T-helper 2 cell treated with Interferon-gamma antibody and Interleukin-4, amounts not matched to agents 5 μg/mL and 100 μg/mL, for 36 hours (primary cell): ENCODE measurements at regions not wholly inside any gene's neighbourhood (a gene's known extent, or its start where the extent isn't known, plus 50 kb on each side); places are given as distances from the start of the nearest gene placed in this dataset.

Experiments
- DNase-seq: peaks from one replicate; pipeline ENCODE4 v3.0.0; 2021; ENCODE audit warnings: low spot score
- H3K27ac Mint-ChIP-seq: one replicate; pipeline ENCODE4 v1.8.0; 2021; ENCODE audit warnings: mild to moderate bottlenecking, mixed read lengths
- H3K27me3 Mint-ChIP-seq: one replicate; pipeline ENCODE4 v1.8.0; 2021; ENCODE audit warnings: low read depth, mixed read lengths
- H3K36me3 Mint-ChIP-seq: one replicate; pipeline ENCODE4 v1.8.0; 2021; ENCODE audit warnings: low read depth, mixed read lengths
- H3K4me1 Mint-ChIP-seq: one replicate; pipeline ENCODE4 v1.8.0; 2021; ENCODE audit warnings: low read depth, mixed read lengths
- H3K4me3 Mint-ChIP-seq: one replicate; pipeline ENCODE4 v1.8.0; 2022; ENCODE audit warnings: mild to moderate bottlenecking, moderate library complexity, mixed read lengths
- H3K9me3 Mint-ChIP-seq: one replicate; pipeline ENCODE4 v1.8.0; 2021; ENCODE audit warnings: mixed read lengths

DNA sequence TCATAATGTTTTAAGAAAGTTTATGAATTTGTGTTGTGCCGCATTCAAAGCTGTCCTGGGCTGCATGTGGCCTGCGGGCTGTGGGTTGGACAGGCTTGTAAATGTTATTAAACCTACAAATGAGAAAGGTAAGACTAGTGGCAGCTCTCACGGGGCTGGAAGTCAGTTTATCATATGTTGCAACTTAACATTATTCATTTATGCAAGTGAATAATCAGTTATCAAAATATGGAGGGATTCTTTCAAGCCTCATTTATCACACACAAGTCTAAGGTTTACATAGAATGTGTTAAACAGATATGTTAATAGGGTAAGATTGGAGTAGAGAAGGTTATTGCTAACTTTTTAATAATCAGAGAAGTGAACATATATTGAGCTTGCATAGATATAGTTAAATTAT lies 442.5 kb upstream of the RGS6 start:
- H3K4me1 Mint-ChIP-seq: peaks cover 10% of the 10 kb centered on the region
- H3K27me3 Mint-ChIP-seq: no peaks in the 10 kb centered on the region
- H3K27ac Mint-ChIP-seq: no peak overlapping the region
- no peak for DNase-seq
- no peak overlapping the region for H3K4me3 Mint-ChIP-seq
- H3K36me3 Mint-ChIP-seq: peaks cover 11% of the 10 kb centered on the region
- H3K9me3 Mint-ChIP-seq: peaks cover under 1% of the 10 kb centered on the region

DNA sequence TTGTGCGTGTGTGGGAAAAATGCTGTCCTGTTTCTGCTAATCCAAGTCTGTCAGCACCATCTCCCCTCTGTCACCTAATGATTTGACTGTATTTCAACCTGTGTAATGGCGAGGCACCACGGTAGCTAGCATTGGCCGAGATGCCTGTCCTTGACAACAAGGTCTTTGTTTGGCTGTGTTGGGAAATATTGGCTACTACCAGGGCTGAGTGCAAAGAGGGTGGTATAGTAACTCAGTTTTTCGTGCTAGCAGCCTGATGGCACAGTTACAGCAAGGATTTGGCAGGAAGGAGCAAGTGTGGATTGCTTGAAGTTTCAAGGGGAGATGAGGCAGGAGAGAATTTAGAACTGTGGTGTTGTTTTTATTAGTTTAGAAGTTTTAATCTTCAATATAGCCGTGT lies 440.3 kb upstream of the RGS6 start:
- Mint-ChIP-seq H3K9me3 (peaks cover 8% of the 10 kb centered on the region), H3K27ac (no peak overlapping the region), H3K4me1 (peaks cover 10% of the 10 kb centered on the region), H3K36me3 (peaks cover 20% of the 10 kb centered on the region), H3K4me3 (no peak overlapping the region), H3K27me3 (no peaks in the 10 kb centered on the region)
- DNase-seq: no peak

DNA sequence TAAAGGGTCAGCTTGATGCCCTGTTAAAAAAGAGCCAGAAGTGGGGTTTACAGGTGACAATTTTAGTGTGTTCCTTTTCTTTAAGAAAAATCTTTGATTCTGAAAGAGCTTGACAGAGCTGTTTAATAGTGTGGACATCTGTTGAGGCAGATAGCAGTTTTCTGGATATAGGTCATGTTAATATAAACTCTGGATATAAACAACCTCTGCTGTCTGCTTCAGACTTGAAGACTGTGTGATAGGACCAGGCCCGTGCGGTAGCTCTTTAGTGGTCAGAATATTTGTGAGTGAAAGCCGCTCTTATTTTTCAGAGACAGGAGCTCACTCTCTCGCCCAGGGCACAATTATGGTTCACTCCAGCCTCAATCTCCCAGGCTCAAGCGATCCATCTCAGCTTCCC lies 439.9 kb upstream of the RGS6 start:
- H3K27me3 Mint-ChIP-seq: no peaks in the 10 kb centered on the region
- H3K9me3 Mint-ChIP-seq: peaks cover 8% of the 10 kb centered on the region
- H3K4me1 Mint-ChIP-seq: peaks cover 8% of the 10 kb centered on the region
- H3K27ac Mint-ChIP-seq: no peak overlapping the region
- peaks cover 16% of the 10 kb centered on the region for H3K36me3 Mint-ChIP-seq
- no peak for DNase-seq
- H3K4me3 Mint-ChIP-seq: no peak overlapping the region

DNA sequence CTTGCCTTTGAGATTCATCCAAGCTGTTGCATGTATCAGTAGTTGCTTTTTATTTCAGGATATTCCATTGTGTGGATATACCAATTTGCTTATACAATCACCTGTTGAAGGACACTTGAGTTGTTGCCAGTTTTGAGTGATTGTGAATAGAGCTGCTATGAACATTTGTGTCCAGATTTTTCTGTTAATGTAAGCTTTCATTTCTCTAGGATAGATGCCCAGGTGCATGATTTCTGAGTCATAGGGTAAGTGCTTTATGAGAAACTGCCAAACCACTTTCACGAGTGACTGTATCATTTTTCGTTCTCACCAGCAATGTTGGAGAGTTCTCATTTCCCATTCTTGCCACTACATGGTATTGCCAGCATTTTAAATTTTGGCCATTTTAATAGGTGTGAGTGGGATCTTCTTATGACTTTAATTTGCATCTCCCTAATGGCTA lies 434.6 kb upstream of the RGS6 start:
- Mint-ChIP-seq H3K9me3 (peaks cover 8% of the 10 kb centered on the region), H3K36me3 (peaks cover 13% of the 10 kb centered on the region), H3K27ac (no peak overlapping the region), H3K4me3 (peak overlapping the region; percentile 39), H3K4me1 (peaks cover 16% of the 10 kb centered on the region), H3K27me3 (no peaks in the 10 kb centered on the region)
- peak; percentile 14 for DNase-seq

DNA sequence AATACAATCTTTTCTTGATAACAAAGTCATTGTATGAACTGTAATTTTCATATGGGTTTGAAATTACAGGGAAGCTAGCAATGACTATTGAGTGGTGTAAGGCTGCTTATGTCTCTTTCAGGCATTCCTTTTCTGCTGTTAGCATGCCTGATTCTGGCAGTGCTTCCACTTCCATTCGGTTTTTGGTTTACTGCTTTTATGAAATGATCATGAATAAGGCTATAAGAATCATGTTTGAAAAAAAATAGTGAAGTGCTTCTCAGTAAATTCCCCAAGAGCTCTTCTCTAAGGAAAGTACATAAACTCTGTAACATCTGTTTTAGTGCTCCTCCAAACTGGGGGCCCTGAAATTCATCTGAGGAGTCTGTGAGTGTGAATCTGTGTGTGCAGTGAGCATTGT lies 434.0 kb upstream of the RGS6 start:
- peaks cover 13% of the 10 kb centered on the region for H3K36me3 Mint-ChIP-seq
- DNase-seq: no peak
- no peaks in the 10 kb centered on the region for H3K27me3 Mint-ChIP-seq
- H3K4me1 Mint-ChIP-seq: peaks cover 16% of the 10 kb centered on the region
- H3K27ac Mint-ChIP-seq: no peak overlapping the region
- no peak overlapping the region for H3K4me3 Mint-ChIP-seq
- peaks cover 8% of the 10 kb centered on the region for H3K9me3 Mint-ChIP-seq

DNA sequence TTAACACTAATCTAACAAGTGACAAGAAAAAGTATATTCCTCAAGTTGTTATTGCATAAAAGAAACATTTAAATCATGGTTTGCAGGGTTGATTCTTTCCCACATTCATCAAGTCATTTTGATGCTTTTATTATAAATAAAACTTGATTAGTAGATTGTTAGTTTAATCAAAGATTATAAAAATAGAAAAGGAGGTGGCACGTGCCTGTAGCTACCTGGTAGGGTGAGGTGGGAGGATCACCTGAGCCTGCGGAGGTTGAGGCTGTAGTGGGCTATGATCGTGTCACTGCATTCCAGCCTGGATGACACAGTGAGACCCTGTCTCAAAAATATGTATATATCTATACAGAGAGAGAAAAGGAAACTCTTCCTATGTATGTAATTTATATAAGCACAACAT lies 433.2 kb upstream of the RGS6 start:
- no peaks in the 10 kb centered on the region for H3K27me3 Mint-ChIP-seq
- no peak for DNase-seq
- peaks cover 16% of the 10 kb centered on the region for H3K4me1 Mint-ChIP-seq
- peaks cover 13% of the 10 kb centered on the region for H3K36me3 Mint-ChIP-seq
- peaks cover 8% of the 10 kb centered on the region for H3K9me3 Mint-ChIP-seq
- H3K27ac Mint-ChIP-seq: no peak overlapping the region
- no peak overlapping the region for H3K4me3 Mint-ChIP-seq

DNA sequence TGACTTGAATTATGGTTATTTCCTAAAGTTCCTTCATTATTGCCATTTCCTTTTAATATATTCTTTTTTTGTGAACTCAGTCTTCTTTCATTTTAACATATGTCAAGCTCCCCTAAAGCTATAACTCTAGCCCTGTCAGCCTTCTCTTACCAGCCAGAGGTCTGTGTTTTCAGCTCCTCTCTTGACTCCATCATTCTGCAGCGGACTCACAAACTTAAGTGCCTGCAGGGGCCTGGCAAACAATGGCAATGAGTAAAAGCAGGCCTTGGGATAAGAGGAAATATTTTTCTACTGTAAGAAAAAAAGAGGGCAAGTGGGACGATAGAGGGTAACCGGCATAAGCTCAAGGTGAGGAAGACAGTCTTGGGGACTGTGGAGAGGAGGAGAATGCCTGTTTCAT lies 424.5 kb upstream of the RGS6 start:
- no peak for DNase-seq
- Mint-ChIP-seq H3K36me3 (peaks cover 12% of the 10 kb centered on the region), H3K27ac (no peak overlapping the region), H3K4me3 (no peak overlapping the region), H3K4me1 (peaks cover 10% of the 10 kb centered on the region), H3K27me3 (no peaks in the 10 kb centered on the region), H3K9me3 (no peaks in the 10 kb centered on the region)

DNA sequence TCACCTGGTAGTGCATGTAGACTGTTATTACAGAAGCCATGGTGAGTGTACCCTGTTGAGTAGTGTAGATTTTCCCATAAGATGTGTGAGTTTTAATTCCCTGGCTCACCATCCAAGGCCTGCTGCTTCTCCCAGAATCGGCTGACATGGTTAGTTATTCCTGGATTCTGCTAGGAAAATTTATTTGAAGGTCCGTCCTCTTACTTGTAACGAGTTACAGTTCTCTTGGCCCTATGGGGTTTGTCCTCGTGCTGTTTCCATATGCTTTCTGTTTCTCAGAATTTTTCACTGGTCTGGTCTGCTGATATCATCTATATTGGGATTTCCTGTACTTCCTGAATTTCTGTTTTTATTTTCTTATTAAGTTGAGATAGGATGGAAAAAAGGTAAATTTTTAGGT lies 423.3 kb upstream of the RGS6 start:
- Mint-ChIP-seq H3K4me1 (peaks cover 10% of the 10 kb centered on the region), H3K9me3 (no peaks in the 10 kb centered on the region), H3K36me3 (peaks cover 17% of the 10 kb centered on the region), H3K27me3 (no peaks in the 10 kb centered on the region), H3K4me3 (no peak overlapping the region), H3K27ac (no peak overlapping the region)
- no peak for DNase-seq

DNA sequence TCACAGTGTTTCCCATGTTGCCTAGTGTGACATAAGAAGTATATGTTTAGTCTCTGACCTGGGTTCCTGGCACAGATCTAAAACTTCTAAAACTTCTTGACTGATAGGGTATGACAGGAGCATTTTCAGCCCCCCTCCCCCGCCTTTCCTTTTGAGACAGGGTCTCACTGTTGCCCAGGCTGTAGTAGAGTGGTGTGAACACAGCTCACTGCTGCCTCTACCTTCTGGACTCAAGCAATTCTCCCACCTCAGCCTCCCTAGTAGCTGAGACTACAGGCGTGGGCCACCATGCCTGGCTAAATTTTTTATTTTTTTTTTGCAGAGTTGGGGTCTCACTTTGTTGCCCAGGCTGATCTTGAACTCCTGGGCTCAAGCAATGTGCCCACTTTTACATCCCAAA lies 421.1 kb upstream of the RGS6 start:
- no peaks in the 10 kb centered on the region for H3K9me3 Mint-ChIP-seq
- no peaks in the 10 kb centered on the region for H3K27me3 Mint-ChIP-seq
- peaks cover 26% of the 10 kb centered on the region for H3K36me3 Mint-ChIP-seq
- no peak overlapping the region for H3K27ac Mint-ChIP-seq
- peaks cover 10% of the 10 kb centered on the region for H3K4me1 Mint-ChIP-seq
- no peak for DNase-seq
- no peak overlapping the region for H3K4me3 Mint-ChIP-seq

DNA sequence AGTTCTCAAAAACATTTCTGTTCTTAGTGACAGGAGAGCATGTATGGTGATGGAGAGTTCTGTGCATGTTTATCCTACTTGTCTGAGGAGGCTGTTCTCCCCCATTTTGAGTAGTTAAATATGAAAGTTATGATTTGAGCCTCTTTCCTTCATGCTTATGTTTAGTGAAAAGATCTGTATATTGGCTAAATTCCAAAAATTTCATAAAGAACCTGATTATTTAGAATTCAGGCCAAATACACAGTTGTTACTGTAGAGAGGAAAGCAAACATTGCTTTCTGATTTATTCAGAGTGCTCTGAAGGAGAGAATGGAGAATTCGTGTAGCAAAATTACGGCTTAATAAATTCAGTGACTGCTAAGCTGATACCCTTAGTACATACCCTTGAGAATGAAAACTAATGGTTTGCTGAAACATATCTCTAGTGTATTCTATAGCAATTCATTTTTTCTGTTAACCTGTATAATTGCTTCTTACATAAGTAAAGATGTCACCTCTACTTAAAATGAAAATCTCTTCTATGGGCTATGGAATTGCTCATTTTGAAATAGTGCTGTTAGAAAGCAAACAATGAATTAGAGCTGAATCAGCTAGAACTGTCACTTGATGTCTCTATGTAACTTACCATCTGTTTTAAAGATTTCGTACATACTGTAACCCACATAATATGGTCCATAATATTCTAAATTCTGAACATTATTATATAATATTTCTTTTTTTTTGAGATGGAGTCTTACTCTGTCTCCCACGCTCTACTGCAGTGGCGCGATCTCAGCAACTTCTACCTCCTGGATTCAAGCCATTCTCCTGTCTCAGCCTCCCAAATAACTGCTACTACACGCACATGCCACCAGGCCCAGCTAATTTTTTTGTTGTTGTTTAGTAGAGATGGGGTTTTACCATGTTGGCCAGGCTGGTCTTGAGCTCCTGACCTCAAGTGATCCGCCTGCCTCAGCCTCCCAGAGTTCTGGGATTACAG lies 417.0 kb upstream of the RGS6 start:
- Mint-ChIP-seq H3K9me3 (peaks cover 9% of the 10 kb centered on the region), H3K27ac (no peak overlapping the region), H3K4me3 (no peak overlapping the region), H3K36me3 (peaks cover 30% of the 10 kb centered on the region), H3K4me1 (no peaks in the 10 kb centered on the region), H3K27me3 (no peaks in the 10 kb centered on the region)
- DNase-seq: no peak

DNA sequence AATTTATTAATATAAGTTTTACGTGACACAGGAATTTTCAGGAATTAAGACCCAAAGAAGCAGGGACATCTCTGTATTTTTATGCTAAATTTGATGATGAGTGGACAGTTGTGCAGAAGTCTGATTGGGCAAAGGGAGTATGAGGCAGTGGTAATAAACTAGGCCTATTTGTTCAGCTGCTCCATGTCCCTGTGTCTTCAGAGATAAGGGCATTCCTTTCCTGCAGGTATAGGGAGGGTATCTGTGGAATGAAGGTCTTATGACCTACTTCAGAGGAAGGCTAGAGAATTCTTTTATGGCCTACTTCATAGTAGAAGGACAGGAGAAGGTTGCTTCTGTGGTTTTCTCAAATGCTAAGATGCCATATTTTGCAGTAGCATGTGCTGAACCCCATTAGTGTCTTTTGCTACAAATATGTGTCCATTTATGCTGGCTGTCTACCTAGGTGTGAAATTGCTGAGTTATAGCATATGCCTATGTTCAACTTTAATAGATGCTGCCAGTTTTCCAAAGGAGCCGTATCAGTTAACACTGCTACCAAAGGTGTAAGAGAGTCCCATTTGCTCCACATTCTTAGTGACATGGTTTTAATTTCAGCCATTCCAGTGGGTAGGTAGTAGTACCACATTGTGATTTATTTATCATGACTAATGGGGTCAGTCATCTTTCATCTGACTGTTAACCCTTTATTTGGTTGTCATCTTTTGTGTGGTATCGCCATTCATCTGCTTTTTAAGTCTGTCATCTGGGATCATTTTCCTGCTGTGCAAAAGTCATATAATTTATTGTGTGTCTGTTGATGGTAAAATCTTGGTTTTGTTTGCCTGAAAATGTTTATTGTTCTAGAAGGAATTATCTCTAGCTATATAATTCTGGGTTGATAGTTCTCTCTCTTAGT lies 410.7 kb upstream of the RGS6 start:
- Mint-ChIP-seq H3K36me3 (peaks cover 22% of the 10 kb centered on the region), H3K27me3 (no peaks in the 10 kb centered on the region), H3K27ac (no peak overlapping the region)

DNA sequence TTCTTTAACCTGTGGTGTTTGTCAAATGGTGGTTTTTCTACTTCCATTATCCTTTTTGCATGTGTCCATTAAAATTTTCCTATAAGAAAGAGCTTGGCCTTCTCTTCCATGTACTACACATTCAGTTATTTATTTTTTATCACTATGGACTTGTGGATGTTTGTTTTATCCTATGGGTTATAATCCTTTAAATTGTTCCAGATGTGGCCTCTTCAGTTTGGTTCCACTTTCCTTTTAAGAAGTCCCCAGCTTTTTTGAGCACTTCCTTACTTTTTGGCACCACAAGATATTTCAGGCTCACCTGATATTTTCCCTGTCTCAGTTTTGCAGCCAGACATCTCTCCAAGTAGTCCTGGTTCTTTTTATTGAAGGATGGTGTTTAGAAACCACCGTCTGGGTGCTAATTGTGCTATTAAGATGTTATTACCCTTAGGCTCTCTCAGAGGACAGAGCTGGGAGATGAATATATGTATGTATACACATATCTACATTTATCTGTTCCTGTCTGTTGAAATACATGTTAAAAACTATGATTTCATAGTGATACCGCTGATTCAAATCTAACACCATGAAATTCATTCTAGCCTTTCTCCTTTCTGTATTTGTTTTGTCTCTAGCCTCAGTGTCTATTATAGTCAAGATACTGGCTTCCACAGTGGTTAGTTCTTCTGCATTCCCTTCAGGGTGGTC lies 408.5 kb upstream of the RGS6 start:
- H3K9me3 Mint-ChIP-seq: peaks cover 2% of the 10 kb centered on the region
- H3K4me3 Mint-ChIP-seq: no peak overlapping the region
- H3K27ac Mint-ChIP-seq: no peak overlapping the region
- peaks cover 12% of the 10 kb centered on the region for H3K36me3 Mint-ChIP-seq
- H3K27me3 Mint-ChIP-seq: no peaks in the 10 kb centered on the region
- DNase-seq: no peak
- peaks cover 26% of the 10 kb centered on the region for H3K4me1 Mint-ChIP-seq

More for the DNA sequence above, 410.7 kb upstream of the RGS6 start:
- Mint-ChIP-seq H3K4me1 (peaks cover 20% of the 10 kb centered on the region), H3K9me3 (peaks cover 9% of the 10 kb centered on the region), H3K4me3 (no peak overlapping the region)
- DNase-seq: no peak

DNA sequence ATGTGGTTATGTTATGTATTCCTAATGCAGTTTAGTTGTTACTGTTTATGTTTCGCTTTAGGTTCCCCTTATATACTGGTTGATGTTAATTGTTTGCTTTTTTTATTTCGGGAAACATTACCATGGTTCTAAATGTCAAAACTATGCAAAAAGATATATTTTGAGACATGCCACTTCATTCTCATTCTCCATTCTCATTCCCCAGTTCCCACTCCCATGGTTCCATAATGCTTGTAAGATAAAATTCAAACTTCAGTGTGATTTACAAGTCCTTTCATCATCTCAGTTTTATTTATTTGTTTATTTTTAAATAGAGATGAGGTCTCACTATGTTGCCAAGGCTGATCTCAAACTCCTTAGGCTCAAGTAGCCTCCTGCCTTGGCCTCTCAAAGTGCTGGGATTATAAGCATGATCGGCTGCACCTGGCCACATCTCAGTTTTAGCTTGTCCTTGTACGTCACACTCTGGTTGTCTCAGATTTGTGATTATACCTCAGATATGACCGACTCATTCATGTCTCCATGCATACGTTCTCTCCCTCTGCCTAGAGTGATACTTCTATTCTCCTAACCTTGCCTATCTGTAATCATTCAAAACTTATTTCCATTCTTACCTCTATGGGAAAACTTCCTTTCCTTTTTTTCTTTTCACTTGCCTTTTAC lies 407.8 kb upstream of the RGS6 start:
- Mint-ChIP-seq H3K4me3 (no peak overlapping the region), H3K4me1 (peaks cover 26% of the 10 kb centered on the region), H3K27ac (no peak overlapping the region), H3K27me3 (no peaks in the 10 kb centered on the region), H3K9me3 (no peaks in the 10 kb centered on the region), H3K36me3 (peaks cover 7% of the 10 kb centered on the region)
- DNase-seq: no peak
